ENCODE measurements at regions not wholly inside any gene's neighbourhood (a gene's known extent, or its start where the extent isn't known, plus 50 kb on each side); places are given as distances from the start of the nearest gene placed in this dataset.

- no peaks in the 10 kb centered on the region for H3K9me2 ChIP-seq (ENCODE audit: insufficient read depth, low read length)
- no peaks in the 10 kb centered on the region for H3K36me3 ChIP-seq (ENCODE audit: insufficient read depth, low read length)
- no peak overlapping the region for H3K27ac ChIP-seq (ENCODE audit: low read length)
- H3K79me2 ChIP-seq (replicated peaks; ENCODE audit: insufficient read depth, low read length): no peaks in the 10 kb centered on the region
- no peak overlapping the region for H3K4me3 ChIP-seq (ENCODE audit: low read length)
- no peaks in the 10 kb centered on the region for H4K20me1 ChIP-seq (ENCODE audit: insufficient read depth)
- TF ChIP-seq POLR2AphosphoS5 (IDR thresholded peaks at IDR 0.05) (no peak), SMC3 (conservative IDR thresholded peaks at IDR 0.05; ENCODE audit: poor library complexity) (no peak), RAD21 (conservative IDR thresholded peaks at IDR 0.05) (no peak), TAF1 (IDR thresholded peaks at IDR 0.05; ENCODE audit: low read depth) (no peak), REST (IDR thresholded peaks at IDR 0.05; ENCODE audit: borderline replicate concordance) (no peak), EZH2 (IDR thresholded peaks at IDR 0.05; ENCODE audit: borderline replicate concordance, insufficient read depth, low read length, poor library complexity, severe bottlenecking) (no peak), EP300 (conservative IDR thresholded peaks at IDR 0.05; ENCODE audit: poor library complexity, severe bottlenecking) (no peak), CTCF (IDR thresholded peaks at IDR 0.05; ENCODE audit: poor library complexity, severe bottlenecking) (no peak), MXI1 (conservative IDR thresholded peaks at IDR 0.05; ENCODE audit: poor library complexity, severe bottlenecking) (no peak)
- H3K27me3 ChIP-seq (ENCODE audit: insufficient read depth, low read depth, low read length): no peaks in the 10 kb centered on the region
- H3F3A ChIP-seq (ENCODE audit: insufficient read depth, low read length, poor library complexity, severe bottlenecking): no peaks in the 10 kb centered on the region
- no peak overlapping the region for H2AFZ ChIP-seq (ENCODE audit: low read depth, low read length)
- no peak overlapping the region for H3K4me2 ChIP-seq (ENCODE audit: low read length)
- H3K9me3 ChIP-seq (ENCODE audit: low read length): no peaks in the 10 kb centered on the region
- H3K9ac ChIP-seq (ENCODE audit: low read length): no peak overlapping the region
Observed at GRCh38 chr10:21402606-21403083, 122.8 kb downstream of the SKIDA1 start.

GRCh38 chr10:21401196-21401595 is 124.3 kb downstream of the SKIDA1 start:
- TF ChIP-seq TAF1 (IDR thresholded peaks at IDR 0.05; ENCODE audit: low read depth): no peak
- no peak for TF ChIP-seq POLR2AphosphoS5 (IDR thresholded peaks at IDR 0.05)
- no peak for TF ChIP-seq EZH2 (IDR thresholded peaks at IDR 0.05; ENCODE audit: borderline replicate concordance, insufficient read depth, low read length, poor library complexity, severe bottlenecking)
- TF ChIP-seq CTCF (IDR thresholded peaks at IDR 0.05; ENCODE audit: poor library complexity, severe bottlenecking): no peak
- Histone ChIP-seq H3K4me2 (ENCODE audit: low read length) (no peak overlapping the region), H3K27me3 (ENCODE audit: insufficient read depth, low read depth, low read length) (no peaks in the 10 kb centered on the region), H3F3A (ENCODE audit: insufficient read depth, low read length, poor library complexity, severe bottlenecking) (no peaks in the 10 kb centered on the region), H3K9me3 (ENCODE audit: low read length) (no peaks in the 10 kb centered on the region), H3K79me2 (replicated peaks; ENCODE audit: insufficient read depth, low read length) (no peaks in the 10 kb centered on the region), H3K36me3 (ENCODE audit: insufficient read depth, low read length) (no peaks in the 10 kb centered on the region), H3K4me3 (ENCODE audit: low read length) (no peak overlapping the region), H3K9ac (ENCODE audit: low read length) (no peak overlapping the region), H3K9me2 (ENCODE audit: insufficient read depth, low read length) (no peaks in the 10 kb centered on the region), H4K20me1 (ENCODE audit: insufficient read depth) (no peaks in the 10 kb centered on the region), H3K27ac (ENCODE audit: low read length) (no peak overlapping the region), H2AFZ (ENCODE audit: low read depth, low read length) (no peak overlapping the region)
